T-helper 1 cell treated with Interleukin-12 subunit alpha and Interleukin-12 subunit beta and Interleukin-4 antibody, amounts not matched to agents 30 ng/mL and 1 ng/mL, for 36 hours (primary cell): ENCODE measurements at regions not wholly inside any gene's neighbourhood (a gene's known extent, or its start where the extent isn't known, plus 50 kb on each side); places are given as distances from the start of the nearest gene placed in this dataset.
"Not testable (repeated sequence)": the region's sequence is repeated elsewhere in the genome, so short reads cannot be mapped to it uniquely, and the experiment has no call there.

Source experiments
- intact Hi-C: fragments of 100-400 bp; cut with micrococcal nuclease; formaldehyde crosslinking; loops from one replicate; pipeline ENCODE4 v1.15.1; 2024

- intact Hi-C loops: no loop called here
Observed at GRCh38 chrX:94814216-94814615, 1140.2 kb downstream of the FAM133A start.

- intact Hi-C loops: no loop called here
Observed at GRCh38 chrX:94830717-94831116, 1156.7 kb downstream of the FAM133A start.

GRCh38 chrX:94831364-94831763 is 1157.4 kb downstream of the FAM133A start:
- intact Hi-C loops: no loop called here

GRCh38 chrX:94834226-94834625 is 1160.2 kb downstream of the FAM133A start:
- intact Hi-C loops: no loop called here

- intact Hi-C loops: no loop called here
Observed at GRCh38 chrX:94850811-94851210, 1176.8 kb downstream of the FAM133A start.

- intact Hi-C loops: no loop called here
Observed at GRCh38 chrX:94854251-94854650, 1180.2 kb downstream of the FAM133A start.

- intact Hi-C loops: not testable (repeated sequence)
Observed at GRCh38 chrX:94862470-94862869, 1188.5 kb downstream of the FAM133A start.

- intact Hi-C loops: no loop called here
Observed at GRCh38 chrX:94871640-94872039, 1197.6 kb downstream of the FAM133A start.

GRCh38 chrX:94901849-94902248 is 1227.8 kb downstream of the FAM133A start:
- intact Hi-C loops: no loop called here

GRCh38 chrX:94908171-94908570 is 1234.2 kb downstream of the FAM133A start:
- intact Hi-C loops: no loop called here

- intact Hi-C loops: no loop called here
Observed at GRCh38 chrX:94908648-94909047, 1234.6 kb downstream of the FAM133A start.

- intact Hi-C loops: no loop called here
Observed at GRCh38 chrX:94914235-94914634, 1240.2 kb downstream of the FAM133A start.

- intact Hi-C loops: no loop called here
Observed at GRCh38 chrX:94932278-94932965, 1258.4 kb downstream of the FAM133A start.

- intact Hi-C loops: no loop called here
Observed at GRCh38 chrX:94936722-94937121, 1262.7 kb downstream of the FAM133A start.

- intact Hi-C loops: no loop called here
Observed at GRCh38 chrX:94937491-94937890, 1263.5 kb downstream of the FAM133A start.

GRCh38 chrX:94942603-94943002 is 1268.6 kb downstream of the FAM133A start:
- intact Hi-C loops: no loop called here

GRCh38 chrX:94946137-94946536 is 1272.1 kb downstream of the FAM133A start:
- intact Hi-C loops: not testable (repeated sequence)

GRCh38 chrX:94961730-94962129 is 1287.7 kb downstream of the FAM133A start:
- intact Hi-C loops: no loop called here

GRCh38 chrX:94977562-94977961 is 1303.6 kb downstream of the FAM133A start:
- intact Hi-C loops: no loop called here

- intact Hi-C loops: no loop called here
Observed at GRCh38 chrX:94977986-94978385, 1304.0 kb downstream of the FAM133A start.
